ENCODE measurements at regions not wholly inside any gene's neighbourhood (a gene's known extent, or its start where the extent isn't known, plus 50 kb on each side); places are given as distances from the start of the nearest gene placed in this dataset.

DNA sequence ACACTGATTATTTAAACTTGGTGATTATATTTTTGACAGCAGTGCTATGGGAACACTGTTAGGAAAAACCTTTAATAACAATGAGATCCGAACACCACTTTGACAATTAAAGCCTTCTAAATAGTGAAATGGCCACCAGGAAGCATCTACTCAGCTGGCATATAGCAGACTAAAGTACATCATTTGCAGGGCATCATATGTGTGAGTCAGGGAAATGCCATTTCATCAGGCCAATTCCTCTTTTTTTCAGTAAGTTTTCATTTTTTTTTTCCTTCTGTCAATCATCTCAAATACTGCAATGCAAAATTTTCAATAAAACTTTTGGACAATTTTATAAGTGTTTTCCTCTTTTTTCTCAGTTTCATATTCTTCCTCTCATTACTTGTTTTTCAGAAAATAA is 521.4 kb upstream of the SEMA3D start:
- Histone ChIP-seq H3K36me3 (ENCODE audit: control insufficient read depth, insufficient read depth, low read length) (no peaks in the 10 kb centered on the region), H3K4me1 (no peaks in the 10 kb centered on the region), H3K27me3 (replicated peaks; ENCODE audit: control insufficient read depth, insufficient read depth, low read length) (no peaks in the 10 kb centered on the region), H3K9me3 (no peaks in the 10 kb centered on the region), H3K4me3 (ENCODE audit: low read depth, low read length) (no peak overlapping the region)
- H3K4me3 Mint-ChIP-seq (ENCODE audit: unreplicated experiment) = no peak overlapping the region
- no peaks in the 10 kb centered on the region for H3K27me3 Mint-ChIP-seq (ENCODE audit: insufficient read depth, unreplicated experiment)
- H3K27ac Mint-ChIP-seq (ENCODE audit: unreplicated experiment) = no peak overlapping the region
- CTCF ChIA-PET = no interaction called here
- no TSS peak for BruUV-seq (replicated peaks)
- H3K9me3 Mint-ChIP-seq (ENCODE audit: unreplicated experiment) = no peaks in the 10 kb centered on the region
- TF ChIP-seq, protein P1, sequence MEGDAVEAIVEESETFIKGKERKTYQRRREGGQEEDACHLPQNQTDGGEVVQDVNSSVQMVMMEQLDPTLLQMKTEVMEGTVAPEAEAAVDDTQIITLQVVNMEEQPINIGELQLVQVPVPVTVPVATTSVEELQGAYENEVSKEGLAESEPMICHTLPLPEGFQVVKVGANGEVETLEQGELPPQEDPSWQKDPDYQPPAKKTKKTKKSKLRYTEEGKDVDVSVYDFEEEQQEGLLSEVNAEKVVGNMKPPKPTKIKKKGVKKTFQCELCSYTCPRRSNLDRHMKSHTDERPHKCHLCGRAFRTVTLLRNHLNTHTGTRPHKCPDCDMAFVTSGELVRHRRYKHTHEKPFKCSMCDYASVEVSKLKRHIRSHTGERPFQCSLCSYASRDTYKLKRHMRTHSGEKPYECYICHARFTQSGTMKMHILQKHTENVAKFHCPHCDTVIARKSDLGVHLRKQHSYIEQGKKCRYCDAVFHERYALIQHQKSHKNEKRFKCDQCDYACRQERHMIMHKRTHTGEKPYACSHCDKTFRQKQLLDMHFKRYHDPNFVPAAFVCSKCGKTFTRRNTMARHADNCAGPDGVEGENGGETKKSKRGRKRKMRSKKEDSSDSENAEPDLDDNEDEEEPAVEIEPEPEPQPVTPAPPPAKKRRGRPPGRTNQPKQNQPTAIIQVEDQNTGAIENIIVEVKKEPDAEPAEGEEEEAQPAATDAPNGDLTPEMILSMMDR (IDR thresholded peaks at IDR 0.05; ENCODE audit: insufficient read depth in 1 of 2, low read depth in 1 of 2, low read length in 1 of 2, severe bottlenecking in 1 of 2, unreplicated experiment in 1 of 2) = no peak
- no peaks in the 10 kb centered on the region for H3K4me1 Mint-ChIP-seq (ENCODE audit: low read depth, unreplicated experiment)
- POLR2A ChIA-PET = no interaction called here
- intact Hi-C loops (cut with micrococcal nuclease; ENCODE audit: unreplicated experiment) = no loop called here
- no peaks in the 10 kb centered on the region for H3K36me3 Mint-ChIP-seq (ENCODE audit: insufficient read depth, unreplicated experiment)
- no peak for DNase-seq

DNA sequence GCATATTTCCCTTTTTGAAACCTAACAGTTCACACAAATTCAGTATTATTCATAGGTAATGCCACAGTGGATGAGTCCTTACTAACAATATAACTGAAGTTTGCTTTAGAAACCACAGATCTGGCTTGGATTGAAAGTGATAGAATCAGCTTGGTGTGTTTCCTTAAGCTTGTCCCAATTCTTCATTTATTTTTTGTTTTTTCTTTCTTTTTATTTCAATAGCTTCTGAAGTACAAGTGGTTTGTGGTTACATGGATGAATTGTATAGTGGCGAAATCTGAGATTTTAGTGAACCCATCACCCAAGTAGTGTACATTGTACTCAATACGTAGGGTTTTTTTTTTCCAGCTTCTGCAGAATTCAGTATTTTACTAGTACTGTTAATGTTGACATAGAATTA is 518.2 kb upstream of the SEMA3D start:
- BruUV-seq (replicated peaks) = no TSS peak
- Mint-ChIP-seq H3K9me3 (ENCODE audit: unreplicated experiment) (no peaks in the 10 kb centered on the region), H3K4me1 (ENCODE audit: low read depth, unreplicated experiment) (no peaks in the 10 kb centered on the region), H3K27ac (ENCODE audit: unreplicated experiment) (no peak overlapping the region), H3K27me3 (ENCODE audit: insufficient read depth, unreplicated experiment) (no peaks in the 10 kb centered on the region), H3K36me3 (ENCODE audit: insufficient read depth, unreplicated experiment) (no peaks in the 10 kb centered on the region), H3K4me3 (ENCODE audit: unreplicated experiment) (no peak overlapping the region)
- Histone ChIP-seq H3K36me3 (ENCODE audit: control insufficient read depth, insufficient read depth, low read length) (no peaks in the 10 kb centered on the region), H3K4me3 (ENCODE audit: low read depth, low read length) (no peak overlapping the region), H3K9me3 (no peaks in the 10 kb centered on the region), H3K27me3 (replicated peaks; ENCODE audit: control insufficient read depth, insufficient read depth, low read length) (no peaks in the 10 kb centered on the region), H3K4me1 (no peaks in the 10 kb centered on the region)
- ChIA-PET CTCF (no interaction called here), POLR2A (no interaction called here)
- TF ChIP-seq, protein P1 (IDR thresholded peaks at IDR 0.05; ENCODE audit: insufficient read depth in 1 of 2, low read depth in 1 of 2, low read length in 1 of 2, severe bottlenecking in 1 of 2, unreplicated experiment in 1 of 2) = no peak
- intact Hi-C loops (cut with micrococcal nuclease; ENCODE audit: unreplicated experiment) = no loop called here
- no peak for DNase-seq

DNA sequence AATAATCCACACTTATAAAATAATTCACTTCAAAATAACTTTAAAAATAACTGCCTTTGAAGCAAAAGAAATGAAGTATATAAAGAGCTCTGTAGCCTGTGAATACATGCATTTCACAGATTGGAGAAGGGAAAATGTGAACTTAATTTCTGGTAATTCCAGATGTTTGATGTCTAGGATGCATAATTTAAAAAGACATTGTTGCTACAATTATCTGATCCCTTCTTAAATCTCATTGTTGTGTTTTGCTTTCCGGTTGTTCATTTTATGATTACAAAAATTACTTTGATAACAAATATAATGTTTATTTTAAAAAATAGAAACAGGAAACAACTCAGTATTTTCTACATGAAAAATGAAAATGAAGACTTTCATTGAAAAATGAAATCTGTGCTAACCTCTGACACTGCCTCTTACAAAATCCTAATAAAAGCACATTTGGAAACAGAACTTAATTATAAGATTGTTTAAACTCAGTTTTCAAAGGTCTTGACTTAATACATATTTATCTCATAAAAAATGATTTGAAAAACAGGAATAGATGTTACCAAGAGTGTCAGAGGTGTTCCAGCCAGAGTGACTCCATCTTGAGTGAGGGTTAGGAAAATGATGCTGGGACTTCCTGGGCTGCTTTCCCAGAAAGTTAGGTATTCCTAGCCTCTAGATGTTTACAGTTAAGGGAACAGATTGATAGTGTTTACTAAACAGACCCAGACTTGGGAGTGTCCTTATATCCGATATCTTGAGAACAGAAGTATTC is 516.6 kb upstream of the SEMA3D start:
- Mint-ChIP-seq H3K4me3 (ENCODE audit: unreplicated experiment) (no peak overlapping the region), H3K9me3 (ENCODE audit: unreplicated experiment) (no peaks in the 10 kb centered on the region), H3K27me3 (ENCODE audit: insufficient read depth, unreplicated experiment) (no peaks in the 10 kb centered on the region), H3K27ac (ENCODE audit: unreplicated experiment) (no peak overlapping the region), H3K36me3 (ENCODE audit: insufficient read depth, unreplicated experiment) (no peaks in the 10 kb centered on the region), H3K4me1 (ENCODE audit: low read depth, unreplicated experiment) (no peaks in the 10 kb centered on the region)
- no peaks in the 10 kb centered on the region for H3K36me3 ChIP-seq (ENCODE audit: control insufficient read depth, insufficient read depth, low read length)
- CTCF ChIA-PET = no interaction called here
- no peak for DNase-seq
- H3K4me1 ChIP-seq = no peaks in the 10 kb centered on the region
- TF ChIP-seq, protein P1 (IDR thresholded peaks at IDR 0.05; ENCODE audit: insufficient read depth in 1 of 2, low read depth in 1 of 2, low read length in 1 of 2, severe bottlenecking in 1 of 2, unreplicated experiment in 1 of 2) = no peak
- no TSS peak for BruUV-seq (replicated peaks)
- intact Hi-C loops (cut with micrococcal nuclease; ENCODE audit: unreplicated experiment) = no loop called here
- H3K27me3 ChIP-seq (replicated peaks; ENCODE audit: control insufficient read depth, insufficient read depth, low read length) = no peaks in the 10 kb centered on the region
- no peaks in the 10 kb centered on the region for H3K9me3 ChIP-seq
- POLR2A ChIA-PET = no interaction called here
- no peak overlapping the region for H3K4me3 ChIP-seq (ENCODE audit: low read depth, low read length)

Data from Caco-2 (cell line).